PC-3 (cell line): ENCODE measurements at regions not wholly inside any gene's neighbourhood (a gene's known extent, or its start where the extent isn't known, plus 50 kb on each side); places are given as distances from the start of the nearest gene placed in this dataset.

ENCODE experiments used
- CTCF ChIP-seq: fragments of 300-600 bp; sonication (generic); conservative IDR thresholded peaks from 2 replicates; pipeline ENCODE4 v1.5.1; 2017; ENCODE audit warnings: antibody characterized with exemption, low read depth, mild to moderate bottlenecking, low read length
- EZH2 ChIP-seq: fragments of 300-600 bp; sonication (generic); IDR thresholded peaks from one replicate; pipeline ENCODE4 v1.6.1; 2017; ENCODE audit warnings: antibody characterized with exemption, mild to moderate bottlenecking, low read length; ENCODE audit not compliant: unreplicated experiment

GRCh38 chr5:112485934-112486355 is 66.9 kb upstream of the EPB41L4A start:
- TF ChIP-seq EZH2 (no peak), CTCF (no peak)
